ENCODE measurements at regions not wholly inside any gene's neighbourhood (a gene's known extent, or its start where the extent isn't known, plus 50 kb on each side); places are given as distances from the start of the nearest gene placed in this dataset.

DNA sequence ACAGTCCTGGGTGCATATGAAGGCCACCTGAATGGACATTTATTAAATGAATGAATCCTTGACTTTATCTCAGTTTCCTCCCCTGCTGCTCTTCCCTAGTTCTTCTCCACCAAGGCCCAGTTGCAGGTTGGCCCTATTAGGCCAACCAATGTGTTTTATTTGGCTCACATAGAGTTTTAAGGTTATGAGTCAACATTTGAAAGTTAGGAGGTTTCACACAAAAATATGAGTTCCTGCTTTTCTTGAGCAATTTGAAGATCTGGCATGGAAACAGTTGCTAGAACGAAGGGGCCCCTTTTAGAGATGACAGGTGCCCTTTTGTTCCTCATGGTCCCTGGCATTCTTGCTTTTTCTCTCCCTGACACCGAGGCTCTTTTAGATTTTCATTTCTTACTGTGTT, 83.0 kb upstream of the PDZRN3 start:
- peak; percentile 63 for DNase-seq (ENCODE audit: low read depth)

DNA sequence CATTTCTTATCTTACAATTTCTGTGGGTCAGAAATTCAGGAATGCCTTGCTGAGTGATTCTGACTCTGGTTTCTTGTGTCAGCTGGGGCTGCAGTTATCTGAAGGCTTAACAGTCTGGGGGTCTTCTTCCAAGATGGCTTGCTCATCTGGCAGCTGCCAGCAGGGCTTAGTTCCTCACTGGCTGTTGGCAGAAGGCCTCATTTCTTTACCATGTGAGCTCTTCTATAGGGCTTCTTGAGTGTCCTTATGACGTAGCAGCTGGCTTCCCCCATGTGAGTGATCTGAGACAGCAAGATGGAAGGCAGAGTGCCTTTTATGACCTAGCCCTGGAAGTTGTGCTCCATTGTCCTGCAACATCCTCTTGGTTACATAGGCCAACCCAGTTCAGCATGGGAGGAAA, 82.0 kb upstream of the PDZRN3 start:
- no peak for DNase-seq (ENCODE audit: low read depth)

DNA sequence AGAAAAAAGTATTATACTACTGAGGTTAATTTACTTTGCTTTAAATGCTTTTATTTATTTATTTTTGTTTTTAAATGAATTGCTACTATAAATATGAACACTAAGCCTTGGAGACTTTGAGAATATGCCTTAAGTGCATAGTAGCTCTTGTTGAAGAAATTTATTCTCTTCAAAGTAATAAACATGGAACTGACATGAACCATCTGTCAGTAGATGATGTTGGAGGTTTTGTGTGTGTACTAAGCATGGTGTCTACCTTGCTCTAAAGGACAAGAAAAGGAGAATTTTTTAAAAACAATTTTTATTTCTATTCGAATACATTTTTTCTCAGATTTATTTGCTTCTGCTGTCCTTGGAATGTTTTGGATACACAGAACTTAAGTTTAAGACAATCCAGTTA, 81.1 kb upstream of the PDZRN3 start:
- no peak for DNase-seq (ENCODE audit: low read depth)

GRCh38 chr3:73699327-73699726, 74.6 kb upstream of the PDZRN3 start:
- no peak for DNase-seq (ENCODE audit: low read depth)

- DNase-seq (ENCODE audit: low read depth): no peak
Observed at GRCh38 chr3:73697020-73697419, 72.3 kb upstream of the PDZRN3 start.

DNA sequence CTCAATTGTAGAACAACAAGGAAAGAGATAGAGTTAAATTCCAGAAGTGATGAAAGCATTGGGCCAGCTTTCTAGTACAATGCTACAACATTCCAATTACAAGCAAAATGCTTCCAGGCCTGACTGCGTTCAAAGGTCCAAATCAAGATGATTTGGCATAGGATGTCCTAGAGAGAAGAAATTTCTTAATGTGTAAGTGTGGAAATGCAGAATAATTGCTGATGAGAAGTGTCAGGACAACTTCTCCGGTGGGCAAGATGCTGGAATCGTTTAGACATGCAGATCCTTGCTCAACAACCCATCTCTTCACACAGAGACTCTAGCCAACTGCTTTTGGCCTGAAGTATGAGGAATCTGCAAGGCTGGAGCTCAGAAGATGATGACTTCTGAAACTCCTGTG, 71.1 kb upstream of the PDZRN3 start:
- no peak for DNase-seq (ENCODE audit: low read depth)

- no peak for DNase-seq (ENCODE audit: low read depth)
Observed at GRCh38 chr3:73694983-73695757, 70.4 kb upstream of the PDZRN3 start.

DNA sequence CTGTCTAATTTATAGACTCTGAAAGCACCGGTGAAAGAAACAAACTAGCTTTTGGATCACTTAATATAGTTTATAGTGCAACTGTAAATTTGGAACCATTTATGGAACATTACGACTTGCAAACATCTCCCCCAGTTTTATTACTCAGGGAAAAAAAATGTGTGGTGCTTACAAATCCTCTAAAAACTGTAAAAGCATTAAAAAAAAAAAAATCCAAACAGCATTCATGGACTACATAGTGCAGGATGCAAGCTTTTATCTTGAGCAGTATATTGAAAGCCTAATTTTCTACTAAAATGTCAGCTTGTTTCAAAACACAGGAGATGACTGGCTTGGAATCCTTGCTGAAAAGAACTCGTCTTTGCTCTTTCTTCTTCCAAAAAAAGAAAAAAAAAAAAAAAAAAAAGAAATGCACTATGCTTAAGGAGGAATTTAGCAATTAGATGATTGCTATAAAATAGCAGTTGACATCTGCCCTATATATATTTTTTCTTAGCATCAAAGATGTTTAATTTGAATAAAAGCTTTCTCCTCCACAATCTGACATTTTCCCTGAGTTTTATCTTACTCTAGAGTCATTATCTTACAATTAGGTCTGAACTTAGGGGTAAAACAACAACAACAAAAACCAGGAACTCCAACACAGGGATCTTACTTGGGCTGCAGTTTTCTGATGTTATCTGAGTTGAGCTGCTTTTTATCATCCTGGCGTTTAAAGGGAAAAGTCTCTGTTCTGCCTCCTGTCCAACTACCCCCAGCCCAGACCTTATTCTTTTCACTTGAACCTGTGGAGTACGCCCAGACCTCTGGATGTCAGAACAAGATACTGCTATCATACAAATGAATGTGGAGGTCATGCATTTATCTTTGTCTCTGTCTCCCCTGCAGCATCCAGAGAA, 62.6 kb upstream of the PDZRN3 start:
- peak; percentile 14 for DNase-seq (ENCODE audit: low read depth)

DNA sequence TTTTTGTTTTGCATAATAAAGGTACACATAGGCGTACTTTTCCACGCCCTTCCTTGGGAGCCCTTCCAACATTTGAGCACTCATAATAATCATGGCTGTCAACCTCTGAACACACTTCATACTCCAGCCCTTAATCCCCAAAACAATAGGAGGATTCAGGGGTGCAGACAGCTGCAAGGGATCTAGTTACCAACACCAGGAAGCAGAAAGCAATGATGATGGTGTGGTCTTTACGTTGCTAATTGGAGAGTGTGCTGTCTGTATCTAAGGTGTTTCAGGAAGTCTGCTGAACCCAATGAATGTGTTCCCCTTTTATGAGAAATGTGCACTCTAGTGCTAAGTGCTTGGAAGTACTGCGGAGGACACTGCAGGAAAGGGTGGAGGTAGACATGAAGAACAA, 60.3 kb upstream of the PDZRN3 start:
- DNase-seq (ENCODE audit: low read depth): peak; percentile 73

DNA sequence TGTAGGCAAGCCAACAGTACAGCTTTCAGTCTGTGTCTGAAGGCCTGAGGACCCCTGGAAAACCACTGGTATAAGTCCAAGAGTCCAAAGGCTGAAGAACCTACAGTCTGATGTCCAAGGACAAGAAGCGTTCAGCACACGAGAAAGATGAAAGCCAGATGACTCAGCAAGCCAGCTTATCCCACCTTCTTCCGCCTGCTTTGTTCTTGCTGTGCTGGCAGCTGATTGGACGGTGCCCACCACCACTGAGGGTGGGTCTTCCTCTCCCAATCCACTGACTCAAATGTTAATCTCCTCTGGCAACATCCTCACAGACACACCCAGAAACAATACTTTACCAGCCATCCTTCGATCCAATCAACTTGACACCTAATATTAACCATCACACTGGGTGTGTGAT, 59.0 kb upstream of the PDZRN3 start:
- DNase-seq (ENCODE audit: low read depth): no peak

DNA sequence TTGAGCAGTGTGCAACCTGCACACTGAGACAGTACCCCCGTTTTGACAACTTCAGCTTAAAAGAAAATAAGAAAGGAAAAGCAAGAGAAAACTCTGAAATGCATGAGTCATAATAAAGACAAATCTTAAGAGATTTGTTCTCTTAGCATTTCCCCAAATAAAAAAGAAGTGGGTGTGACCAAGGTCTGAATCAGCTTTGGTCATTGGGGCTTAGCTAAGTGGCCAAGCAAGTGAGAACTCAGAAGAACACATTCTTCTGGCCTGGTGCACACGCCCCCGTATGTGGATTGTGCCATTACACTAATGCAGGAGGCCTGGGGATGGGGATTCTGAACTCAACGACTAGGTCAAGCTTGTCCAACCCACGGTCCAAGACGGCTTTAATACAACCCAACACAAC, 56.9 kb upstream of the PDZRN3 start:
- DNase-seq (ENCODE audit: low read depth): peak; percentile 83

- no peak for DNase-seq (ENCODE audit: low read depth)
Observed at GRCh38 chr3:73681198-73681597, 56.5 kb upstream of the PDZRN3 start.

DNA sequence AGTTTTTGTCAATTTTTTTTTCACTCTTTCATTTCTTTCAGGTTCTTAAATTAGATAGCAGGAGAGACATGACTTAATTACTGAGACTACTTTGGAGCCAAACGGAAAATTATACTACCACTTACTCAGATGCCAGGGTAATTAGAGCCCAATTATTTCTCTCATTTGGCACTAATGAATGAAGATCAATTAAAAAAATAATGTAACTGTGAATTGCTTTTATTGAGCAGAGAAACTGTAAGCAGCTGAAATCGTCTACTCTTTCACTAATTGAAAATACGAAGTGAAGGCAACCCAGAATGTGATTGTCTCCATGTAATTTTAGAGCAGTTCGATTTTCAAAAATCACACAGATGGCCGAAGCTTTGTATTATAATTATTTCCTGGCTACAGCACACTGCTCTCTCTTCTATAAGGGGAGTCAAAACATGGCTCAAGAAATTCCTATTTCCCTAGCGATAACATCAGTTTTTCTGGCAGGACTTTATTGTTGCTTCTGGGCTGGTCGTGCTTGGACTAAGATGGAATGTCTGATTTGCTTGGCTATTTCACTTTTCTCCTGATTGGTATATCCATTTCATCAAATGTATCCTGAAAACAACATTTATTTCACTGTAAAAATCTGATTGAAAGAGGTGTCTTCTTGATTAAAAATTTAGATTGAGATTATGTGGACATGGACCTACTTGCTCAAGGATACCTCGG, 55.8 kb upstream of the PDZRN3 start:
- no peak for DNase-seq (ENCODE audit: low read depth)

DNA sequence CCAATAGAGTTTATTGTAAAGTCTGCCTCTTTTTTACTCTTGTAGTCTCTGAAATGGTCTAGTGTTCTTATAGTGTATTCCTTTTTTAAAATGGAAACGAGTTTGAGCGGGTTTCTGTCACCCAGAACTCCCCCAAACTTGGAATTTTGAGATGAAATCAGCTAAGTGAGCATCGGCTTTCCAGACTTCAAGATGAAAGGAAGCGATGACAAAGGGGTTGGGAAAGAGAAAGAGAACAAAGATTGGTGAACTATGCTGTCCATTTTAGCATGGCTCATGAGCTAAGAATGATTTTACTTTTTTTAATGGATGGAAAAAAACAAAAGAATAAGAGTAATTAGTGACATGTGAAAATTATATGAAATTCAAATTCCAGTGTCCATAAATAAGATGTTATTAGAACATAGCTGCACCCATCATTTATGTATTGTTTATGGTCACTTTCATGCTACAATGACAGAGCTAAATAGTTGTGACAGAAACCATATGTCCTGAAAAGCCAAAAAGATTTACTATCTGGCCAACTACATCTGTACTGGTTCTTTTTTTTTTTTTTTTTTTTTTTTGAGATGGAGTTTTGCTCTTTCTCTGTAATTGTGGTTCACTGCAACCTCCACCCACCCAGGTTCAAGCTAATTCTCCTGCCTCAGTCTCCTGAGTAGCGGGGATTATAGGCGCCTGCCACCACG, 52.7 kb upstream of the PDZRN3 start:
- no peak for DNase-seq (ENCODE audit: low read depth)

Measured in LHCN-M2 (cell line).